IMR-90 (cell line): ENCODE measurements at regions not wholly inside any gene's neighbourhood (a gene's known extent, or its start where the extent isn't known, plus 50 kb on each side); places are given as distances from the start of the nearest gene placed in this dataset.

Experiments used
- ATAC-seq: fragments of 200-7000 bp; cut with Tn5 transposase; 2 replicates; pipeline ENCODE4 v1.9.1; 2020; ENCODE audit warnings: low read depth, mild to moderate bottlenecking, moderate library complexity
- BruUV-seq: library from RNA; stranded (reverse); fragments of 400-500 nt; replicated peaks from 2 replicates; lab custom pipeline; 2021; lab: Mats Ljungman, UMichigan
- CTCF ChIA-PET: fragments of 300-600 bp; formaldehyde crosslinking; extraction: SDS; loops from one replicate; lab custom pipeline; 2021; ENCODE audit warnings: antibody characterized with exemption; lab: Yijun Ruan, JAX
- POLR2A ChIA-PET: fragments of 300-600 bp; sonication (Branson Sonifier 250); formaldehyde crosslinking; loops from one replicate; lab custom pipeline; 2022; ENCODE audit warnings: antibody characterized with exemption; ENCODE audit not compliant: unreplicated experiment; lab: Charles Lee
- DNase-seq: peaks from one replicate; pipeline ENCODE4 v3.0.0; 2013
- H2AFZ ChIP-seq: replicated peaks from 2 replicates; pipeline ENCODE3; 2013; ENCODE audit warnings: low read length, mild to moderate bottlenecking; ENCODE audit not compliant: poor library complexity
- H2AK5ac ChIP-seq: 2 replicates; pipeline ENCODE4 v1.6.1; 2013; ENCODE audit warnings: low read depth, low read length, inconsistent platforms
- H2AK9ac ChIP-seq: replicated peaks from 2 replicates; pipeline ENCODE3; 2013; ENCODE audit warnings: mild to moderate bottlenecking, low read depth, low read length, moderate library complexity; ENCODE audit not compliant: poor library complexity
- H2BK120ac ChIP-seq: 2 replicates; pipeline ENCODE4 v1.6.1; 2013; ENCODE audit warnings: low read depth, low read length, inconsistent platforms
- H2BK15ac ChIP-seq: 3 replicates; pipeline ENCODE4 v1.6.1; 2013; ENCODE audit warnings: low read depth, low read length, inconsistent platforms
- H2BK20ac ChIP-seq: 2 replicates; pipeline ENCODE4 v1.6.1; 2013; ENCODE audit warnings: low read depth, mild to moderate bottlenecking, inconsistent platforms, low read length, moderate library complexity
- H2BK5ac ChIP-seq: 2 replicates; pipeline ENCODE4 v1.6.1; 2013; ENCODE audit warnings: mild to moderate bottlenecking, low read depth, low read length, inconsistent platforms; ENCODE audit not compliant: poor library complexity, severe bottlenecking
- H3K14ac ChIP-seq: replicated peaks from 2 replicates; pipeline ENCODE4 v1.6.1; 2013; ENCODE audit warnings: low read depth, low read length, inconsistent platforms
- H3K18ac ChIP-seq: 2 replicates; pipeline ENCODE4 v1.6.1; 2013; ENCODE audit warnings: low read depth, low read length, control low read depth
- H3K23ac ChIP-seq: 2 replicates; pipeline ENCODE4 v1.6.1; 2013; ENCODE audit warnings: low read depth, low read length, inconsistent platforms
- H3K27ac ChIP-seq: 2 replicates; pipeline ENCODE4 v1.5.1; 2013; ENCODE audit warnings: mild to moderate bottlenecking, control low read depth, low read length; ENCODE audit not compliant: insufficient read depth
- H3K27me3 ChIP-seq: 2 replicates; pipeline ENCODE4 v1.6.1; 2013; ENCODE audit warnings: low read length; ENCODE audit not compliant: control insufficient read depth, insufficient read depth
- H3K36me3 ChIP-seq: 2 replicates; pipeline ENCODE4 v1.6.1; 2013; ENCODE audit warnings: low read length, mixed read lengths; ENCODE audit not compliant: control insufficient read depth, insufficient read depth
- H3K4ac ChIP-seq: 2 replicates; pipeline ENCODE4 v1.6.1; 2013; ENCODE audit warnings: low read depth, low read length, inconsistent platforms
- H3K4me1 ChIP-seq: 2 replicates; pipeline ENCODE4 v1.6.1; 2013; ENCODE audit warnings: low read length, mixed read lengths; ENCODE audit not compliant: control insufficient read depth, insufficient read depth
- H3K4me2 ChIP-seq: 2 replicates; pipeline ENCODE4 v1.6.1; 2013; ENCODE audit warnings: low read depth, mild to moderate bottlenecking, control low read depth, low read length, moderate library complexity
- H3K4me3 ChIP-seq: 2 replicates; pipeline ENCODE4 v1.5.1; 2013; ENCODE audit warnings: low read depth, mild to moderate bottlenecking, control low read depth, low read length, moderate library complexity; ENCODE audit not compliant: insufficient read depth
- H3K56ac ChIP-seq: 2 replicates; pipeline ENCODE4 v1.6.1; 2013; ENCODE audit warnings: low read length, inconsistent platforms; ENCODE audit not compliant: insufficient read depth; ENCODE audit errors: extremely low read depth
- H3K79me1 ChIP-seq, 2 experiments: 2 replicates each; pipeline ENCODE4 v1.6.1; 2013; ENCODE audit warnings: low read length in 2 of 2, inconsistent platforms in 1 of 2, low read depth in 1 of 2
- H3K9ac ChIP-seq: 2 replicates; pipeline ENCODE4 v1.6.1; 2013; ENCODE audit warnings: low read depth, low read length, control low read depth
- H3K9me1 ChIP-seq: 2 replicates; pipeline ENCODE4 v1.6.1; 2013; ENCODE audit warnings: low read length, inconsistent platforms; ENCODE audit not compliant: insufficient read depth
- H3K9me3 ChIP-seq: 2 replicates; pipeline ENCODE4 v1.6.1; 2013; ENCODE audit warnings: low read length; ENCODE audit not compliant: control insufficient read depth, insufficient read depth
- H4K20me1 ChIP-seq: 2 replicates; pipeline ENCODE4 v1.6.1; 2013; ENCODE audit warnings: low read length, inconsistent platforms; ENCODE audit not compliant: insufficient read depth
- H4K5ac ChIP-seq: 2 replicates; pipeline ENCODE4 v1.6.1; 2013; ENCODE audit warnings: mild to moderate bottlenecking, low read depth, low read length, control low read depth
- H4K8ac ChIP-seq, 2 experiments: 2 replicates each; pipeline ENCODE4 v1.6.1; 2013; ENCODE audit warnings: low read depth in 2 of 2, low read length in 2 of 2, control low read depth in 1 of 2, inconsistent platforms in 1 of 2
- H4K91ac ChIP-seq: 2 replicates; pipeline ENCODE4 v1.6.1; 2013; ENCODE audit warnings: low read depth, low read length, inconsistent platforms; ENCODE audit not compliant: insufficient read depth
- BHLHE40 ChIP-seq: fragments of 150-350 bp; IDR thresholded peaks from 2 replicates; pipeline ENCODE4 v1.6.1; 2016; ENCODE audit warnings: mild to moderate bottlenecking, low read depth, low read length
- CEBPB ChIP-seq: IDR thresholded peaks from 2 replicates; pipeline ENCODE4 v1.6.1; 2012; ENCODE audit warnings: low read depth, low read length, improper control_type of control experiment
- POLR2A ChIP-seq: IDR thresholded peaks from 2 replicates; pipeline ENCODE4 v1.6.1; 2012; ENCODE audit warnings: mild to moderate bottlenecking, low read depth, low read length
- RAD21 ChIP-seq: IDR thresholded peaks from 2 replicates; pipeline ENCODE4 v1.6.1; 2012; ENCODE audit warnings: low read length, improper control_type of control experiment
- WGBS, 2 experiments: methylation state at CpG; one replicate each; pipeline versions ENCODE4 v1.1.5 to v1.1.7; 2013; ENCODE audit warnings: missing lambda C conversion rate in 2 of 2; ENCODE audit not compliant: insufficient read length in 1 of 2; ENCODE audit errors: extremely low coverage in 2 of 2; 5-methylcytosine and 5-hydroxymethylcytosine counted together
- dilution Hi-C: fragments of 300-500 bp; cut with HindIII; formaldehyde crosslinking; loops from one replicate; pipeline ENCODE4 v1.14.3; 2018; ENCODE audit warnings: low sequenced_read_pairs; ENCODE audit not compliant: unreplicated experiment
- in situ Hi-C: fragments of 300-500 bp; cut with MboI; formaldehyde crosslinking; loops from 3 replicates; pipeline ENCODE4 v1.14.3; 2019; ENCODE audit warnings: low sequenced_read_pairs, inconsistent platforms, mixed read lengths
- intact Hi-C: fragments of 100-400 bp; cut with micrococcal nuclease; formaldehyde crosslinking; loops from 2 replicates; pipeline ENCODE4 v1.10.0; 2022

DNA sequence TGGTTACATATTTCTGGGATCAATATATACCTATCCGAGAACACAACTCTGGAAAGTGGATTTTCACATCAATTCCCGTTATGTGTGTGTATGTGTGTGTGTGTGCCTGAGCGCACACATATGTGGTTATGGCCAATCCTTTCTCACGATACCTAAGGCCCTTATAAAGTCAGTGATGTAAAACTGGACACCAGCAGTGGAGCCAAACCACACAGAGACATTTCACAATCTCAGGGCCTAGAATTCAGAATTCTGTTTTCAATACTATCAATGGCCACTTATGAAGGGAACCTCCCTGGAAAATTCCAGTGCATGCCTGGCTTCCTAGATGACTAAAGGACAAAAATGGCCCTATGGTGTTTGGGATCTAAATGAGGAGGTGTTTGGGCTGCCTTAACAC, 187.3 kb upstream of the UBL3 start:
- no peak overlapping the region for H3K18ac ChIP-seq
- dilution Hi-C loops = no loop called here
- 80% methylated on average over 1 of the region's 4 CpGs; no CpG with 5 or more reads in 1 of the 2 experiments for WGBS, 2 experiments

More for the DNA sequence above, 187.3 kb upstream of the UBL3 start:
- ATAC-seq = no peak
- Histone ChIP-seq H3K4ac (no peak overlapping the region), H4K5ac (no peak overlapping the region), H3K9ac (no peak overlapping the region), H2AK9ac (no peak overlapping the region), H2AFZ (no peak overlapping the region), H3K56ac (no peak overlapping the region), H2AK5ac (peak overlapping the region; percentile 69; the same call in 1 of the 2 replicates), H4K20me1 (no peaks in the 10 kb centered on the region), H3K4me2 (no peak overlapping the region), H4K91ac (no peak overlapping the region), H2BK120ac (no peak overlapping the region), H4K8ac (no peak overlapping the region), H3K9me3 (no peaks in the 10 kb centered on the region), H3K9me1 (peaks cover 16% of the 10 kb centered on the region), H3K4me1 (peaks cover 15% of the 10 kb centered on the region), H3K4me3 (no peak overlapping the region), H2BK20ac (no peak overlapping the region; the same call in 1 of the 2 replicates), H3K36me3 (no peaks in the 10 kb centered on the region), H3K27me3 (no peaks in the 10 kb centered on the region), H2BK15ac (no peak overlapping the region; the same call in 2 of the 3 replicates), H2BK5ac (no peak overlapping the region), H3K27ac (no peak overlapping the region), H3K79me1 (0 out of 4 replicates have a peak, but pooled peaks cover 0 to 5% of the 10 kb centered on the region in 2 experiments), H3K23ac (no peak overlapping the region), H3K14ac (no peak overlapping the region; the same call in 1 of the 2 replicates)
- ChIA-PET POLR2A (no interaction called here), CTCF (no interaction called here)
- intact Hi-C loops (no loop called here), in situ Hi-C loops (no loop called here)
- TF ChIP-seq POLR2A = no peak
- peak; percentile 66; the same call in 1 of the 2 replicates for TF ChIP-seq CEBPB
- no peak for TF ChIP-seq BHLHE40
- TF ChIP-seq RAD21 = no peak
- peak; percentile 59 for DNase-seq
- BruUV-seq = no TSS peak
